Activated CD4-positive, alpha-beta T cell treated with anti-CD3 and anti-CD28 coated beads, Interleukin-2, amount 10 ng/mL, durations not matched to agents 7 days and 5 days (primary cell): ENCODE measurements at regions not wholly inside any gene's neighbourhood (a gene's known extent, or its start where the extent isn't known, plus 50 kb on each side); places are given as distances from the start of the nearest gene placed in this dataset.

Source experiments
- CTCF ChIA-PET: fragments of 350-600 bp; sonication (Branson Sonifier 250); formaldehyde crosslinking; loops from one replicate; lab custom pipeline; 2021; ENCODE audit warnings: antibody characterized with exemption; lab: Charles Lee
- POLR2A ChIA-PET: fragments of 350-600 bp; sonication (Branson Sonifier 250); formaldehyde crosslinking; loops from one replicate; lab custom pipeline; 2021; ENCODE audit warnings: antibody characterized with exemption; lab: Charles Lee
- DNase-seq: peaks from one replicate; pipeline ENCODE4 v3.0.0-alpha.2; 2020
- H3K27ac Mint-ChIP-seq: one replicate; pipeline ENCODE4 v1.8.0; 2021; ENCODE audit warnings: mild to moderate bottlenecking, moderate library complexity, mixed read lengths
- H3K27me3 Mint-ChIP-seq: one replicate; pipeline ENCODE4 v1.8.0; 2021; ENCODE audit warnings: mixed read lengths
- H3K36me3 Mint-ChIP-seq: one replicate; pipeline ENCODE4 v1.8.0; 2021; ENCODE audit warnings: low read depth, mixed read lengths
- H3K4me1 Mint-ChIP-seq: one replicate; pipeline ENCODE4 v1.8.0; 2021; ENCODE audit warnings: mixed read lengths
- H3K4me3 Mint-ChIP-seq: one replicate; pipeline ENCODE4 v1.8.0; 2021; ENCODE audit warnings: mild to moderate bottlenecking, moderate library complexity, mixed read lengths
- H3K9me3 Mint-ChIP-seq: one replicate; pipeline ENCODE4 v1.8.0; 2021; ENCODE audit warnings: mixed read lengths

GRCh38 chr2:224196810-224197209, 157.7 kb upstream of the SERPINE2 start:
- ChIA-PET POLR2A (no interaction called here), CTCF (no interaction called here)
- Mint-ChIP-seq H3K9me3 (peaks cover 6% of the 10 kb centered on the region), H3K27ac (no peak overlapping the region), H3K4me3 (no peak overlapping the region), H3K4me1 (no peaks in the 10 kb centered on the region), H3K36me3 (no peaks in the 10 kb centered on the region), H3K27me3 (peaks cover 6% of the 10 kb centered on the region)
- no peak for DNase-seq

GRCh38 chr2:224195925-224196571, 157.0 kb upstream of the SERPINE2 start:
- Mint-ChIP-seq H3K4me3 (no peak overlapping the region), H3K27ac (no peak overlapping the region), H3K27me3 (peaks cover 6% of the 10 kb centered on the region), H3K4me1 (no peaks in the 10 kb centered on the region), H3K36me3 (no peaks in the 10 kb centered on the region), H3K9me3 (peaks cover 6% of the 10 kb centered on the region)
- no peak for DNase-seq
- ChIA-PET CTCF (interaction anchor here (0.6 kb wide), 1 partner anchor 527 kb away, joined by 3 read pairs; no protein-coding TSS in a partner anchor), POLR2A (no interaction called here)

GRCh38 chr2:224194161-224194560, 155.1 kb upstream of the SERPINE2 start:
- no peak for DNase-seq
- Mint-ChIP-seq H3K9me3 (peaks cover 6% of the 10 kb centered on the region), H3K4me3 (no peak overlapping the region), H3K27me3 (peaks cover 6% of the 10 kb centered on the region), H3K4me1 (no peaks in the 10 kb centered on the region), H3K27ac (no peak overlapping the region), H3K36me3 (no peaks in the 10 kb centered on the region)
- ChIA-PET CTCF (interaction anchor here (1.3 kb wide), 1 partner anchor 9 kb away, joined by 3 read pairs; no protein-coding TSS in a partner anchor), POLR2A (no interaction called here)

GRCh38 chr2:224191465-224191864, 152.4 kb upstream of the SERPINE2 start:
- ChIA-PET POLR2A (no interaction called here), CTCF (no interaction called here)
- Mint-ChIP-seq H3K27me3 (peaks cover 5% of the 10 kb centered on the region), H3K4me3 (no peak overlapping the region), H3K36me3 (no peaks in the 10 kb centered on the region), H3K9me3 (peaks cover 6% of the 10 kb centered on the region), H3K4me1 (no peaks in the 10 kb centered on the region), H3K27ac (no peak overlapping the region)
- no peak for DNase-seq

- peaks cover 6% of the 10 kb centered on the region for H3K9me3 Mint-ChIP-seq
- DNase-seq = no peak
- H3K27ac Mint-ChIP-seq = no peak overlapping the region
Measured at GRCh38 chr2:224190936-224191270, 151.8 kb upstream of the SERPINE2 start.

GRCh38 chr2:224190234-224190935, 151.3 kb upstream of the SERPINE2 start:
- H3K4me1 Mint-ChIP-seq = no peaks in the 10 kb centered on the region
- no peak for DNase-seq
- ChIA-PET POLR2A (no interaction called here), CTCF (no interaction called here)
- peaks cover 6% of the 10 kb centered on the region for H3K9me3 Mint-ChIP-seq
- no peak overlapping the region for H3K27ac Mint-ChIP-seq
- no peaks in the 10 kb centered on the region for H3K36me3 Mint-ChIP-seq
- no peak overlapping the region for H3K4me3 Mint-ChIP-seq
- H3K27me3 Mint-ChIP-seq = peaks cover 5% of the 10 kb centered on the region

More at GRCh38 chr2:224190936-224191270, 151.8 kb upstream of the SERPINE2 start:
- peaks cover 5% of the 10 kb centered on the region for H3K27me3 Mint-ChIP-seq
- ChIA-PET POLR2A (no interaction called here), CTCF (no interaction called here)
- H3K36me3 Mint-ChIP-seq = no peaks in the 10 kb centered on the region
- H3K4me1 Mint-ChIP-seq = no peaks in the 10 kb centered on the region
- no peak overlapping the region for H3K4me3 Mint-ChIP-seq

- Mint-ChIP-seq H3K4me3 (no peak overlapping the region), H3K27ac (no peak overlapping the region), H3K36me3 (no peaks in the 10 kb centered on the region), H3K27me3 (no peaks in the 10 kb centered on the region), H3K9me3 (no peaks in the 10 kb centered on the region), H3K4me1 (no peaks in the 10 kb centered on the region)
- DNase-seq = no peak
- POLR2A ChIA-PET = no interaction called here
- CTCF ChIA-PET = no interaction called here
Measured at GRCh38 chr2:224187220-224187619, 148.1 kb upstream of the SERPINE2 start.

GRCh38 chr2:224185023-224185601, 146.0 kb upstream of the SERPINE2 start:
- Mint-ChIP-seq H3K9me3 (no peaks in the 10 kb centered on the region), H3K4me3 (no peak overlapping the region), H3K27me3 (peaks cover 3% of the 10 kb centered on the region), H3K36me3 (no peaks in the 10 kb centered on the region), H3K27ac (no peak overlapping the region), H3K4me1 (no peaks in the 10 kb centered on the region)
- CTCF ChIA-PET = no interaction called here
- no peak for DNase-seq
- POLR2A ChIA-PET = no interaction called here

GRCh38 chr2:224183086-224183485, 144.0 kb upstream of the SERPINE2 start:
- ChIA-PET POLR2A (no interaction called here), CTCF (no interaction called here)
- no peaks in the 10 kb centered on the region for H3K9me3 Mint-ChIP-seq
- DNase-seq = no peak
- no peak overlapping the region for H3K27ac Mint-ChIP-seq
- H3K4me1 Mint-ChIP-seq = no peaks in the 10 kb centered on the region
- H3K4me3 Mint-ChIP-seq = no peak overlapping the region
- H3K36me3 Mint-ChIP-seq = no peaks in the 10 kb centered on the region
- H3K27me3 Mint-ChIP-seq = peaks cover 5% of the 10 kb centered on the region

GRCh38 chr2:224182498-224182897, 143.4 kb upstream of the SERPINE2 start:
- DNase-seq = no peak
- no peak overlapping the region for H3K4me3 Mint-ChIP-seq
- H3K27me3 Mint-ChIP-seq = peaks cover 5% of the 10 kb centered on the region
- H3K36me3 Mint-ChIP-seq = no peaks in the 10 kb centered on the region
- H3K9me3 Mint-ChIP-seq = no peaks in the 10 kb centered on the region
- ChIA-PET POLR2A (no interaction called here), CTCF (no interaction called here)
- H3K27ac Mint-ChIP-seq = no peak overlapping the region
- H3K4me1 Mint-ChIP-seq = no peaks in the 10 kb centered on the region

- Mint-ChIP-seq H3K27ac (no peak overlapping the region), H3K27me3 (peaks cover 5% of the 10 kb centered on the region), H3K9me3 (no peaks in the 10 kb centered on the region), H3K4me3 (no peak overlapping the region), H3K4me1 (no peaks in the 10 kb centered on the region), H3K36me3 (no peaks in the 10 kb centered on the region)
- CTCF ChIA-PET = interaction anchor here (0.7 to 0.9 kb wide), 2 partner anchors 35 to 122 kb away, joined by 3 to 4 read pairs; no protein-coding TSS in a partner anchor
- DNase-seq = no peak
- POLR2A ChIA-PET = no interaction called here
Measured at GRCh38 chr2:224181534-224182155, 142.6 kb upstream of the SERPINE2 start.

GRCh38 chr2:224180810-224181209, 141.7 kb upstream of the SERPINE2 start:
- Mint-ChIP-seq H3K27me3 (peaks cover 5% of the 10 kb centered on the region), H3K27ac (no peak overlapping the region), H3K4me3 (no peak overlapping the region), H3K36me3 (no peaks in the 10 kb centered on the region), H3K4me1 (no peaks in the 10 kb centered on the region), H3K9me3 (no peaks in the 10 kb centered on the region)
- ChIA-PET CTCF (no interaction called here), POLR2A (no interaction called here)
- no peak for DNase-seq

GRCh38 chr2:224178056-224178455, 139.0 kb upstream of the SERPINE2 start:
- POLR2A ChIA-PET = no interaction called here

More at GRCh38 chr2:224178056-224178455, 139.0 kb upstream of the SERPINE2 start:
- Mint-ChIP-seq H3K27ac (no peak overlapping the region), H3K4me1 (no peaks in the 10 kb centered on the region), H3K27me3 (peaks cover 7% of the 10 kb centered on the region), H3K9me3 (no peaks in the 10 kb centered on the region), H3K4me3 (no peak overlapping the region), H3K36me3 (no peaks in the 10 kb centered on the region)
- no peak for DNase-seq
- CTCF ChIA-PET = no interaction called here
